ENCODE measurements at regions not wholly inside any gene's neighbourhood (a gene's known extent, or its start where the extent isn't known, plus 50 kb on each side); places are given as distances from the start of the nearest gene placed in this dataset.

GRCh38 chr1:175894581-175894980 lies 151.2 kb upstream of the TNR start:
- no peak overlapping the region for H3K4me3 ChIP-seq (ENCODE audit: low read depth, low read length)
- no peak for TF ChIP-seq MYC (IDR thresholded peaks at IDR 0.05; ENCODE audit: low read depth, low read length)
- no peak for DNase-seq (ENCODE audit: low read depth)

- no peak for DNase-seq (ENCODE audit: low read depth)
- TF ChIP-seq MYC (IDR thresholded peaks at IDR 0.05; ENCODE audit: low read depth, low read length), result no peak
- no peak for TF ChIP-seq CTCF (IDR thresholded peaks at IDR 0.05; ENCODE audit: low read depth, low read length)
- no peak overlapping the region for H3K4me3 ChIP-seq (ENCODE audit: low read depth, low read length)
Measured at GRCh38 chr1:175893192-175893591, 149.8 kb upstream of the TNR start.

- no peak for TF ChIP-seq MAX (IDR thresholded peaks at IDR 0.05; ENCODE audit: low read depth, low read length)
- no peak for TF ChIP-seq MYC (IDR thresholded peaks at IDR 0.05; ENCODE audit: low read depth, low read length)
- no peak for TF ChIP-seq CTCF (IDR thresholded peaks at IDR 0.05; ENCODE audit: low read depth, low read length)
- TF ChIP-seq POLR2A (IDR thresholded peaks at IDR 0.05; ENCODE audit: extremely low read depth, insufficient read length), result no peak
- no peak for DNase-seq (ENCODE audit: low read depth)
- H3K4me3 ChIP-seq (ENCODE audit: low read depth, low read length), result no peak overlapping the region
Measured at GRCh38 chr1:175892686-175893085, 149.3 kb upstream of the TNR start.

- TF ChIP-seq MYC (IDR thresholded peaks at IDR 0.05; ENCODE audit: low read depth, low read length) (no peak), CTCF (IDR thresholded peaks at IDR 0.05; ENCODE audit: low read depth, low read length) (no peak), MAX (IDR thresholded peaks at IDR 0.05; ENCODE audit: low read depth, low read length) (no peak), POLR2A (IDR thresholded peaks at IDR 0.05; ENCODE audit: extremely low read depth, insufficient read length) (no peak)
- DNase-seq (ENCODE audit: low read depth), result no peak
- H3K4me3 ChIP-seq (ENCODE audit: low read depth, low read length), result no peak overlapping the region
Measured at GRCh38 chr1:175891783-175892309, 148.5 kb upstream of the TNR start.

- no peak for DNase-seq (ENCODE audit: low read depth)
- no peak for TF ChIP-seq MAX (IDR thresholded peaks at IDR 0.05; ENCODE audit: low read depth, low read length)
- TF ChIP-seq MYC (IDR thresholded peaks at IDR 0.05; ENCODE audit: low read depth, low read length), result no peak
- no peak for TF ChIP-seq CTCF (IDR thresholded peaks at IDR 0.05; ENCODE audit: low read depth, low read length)
- TF ChIP-seq POLR2A (IDR thresholded peaks at IDR 0.05; ENCODE audit: extremely low read depth, insufficient read length), result no peak
- no peak overlapping the region for H3K4me3 ChIP-seq (ENCODE audit: low read depth, low read length)
Measured at GRCh38 chr1:175890958-175891357, 147.6 kb upstream of the TNR start.

GRCh38 chr1:175889848-175890247 lies 146.5 kb upstream of the TNR start:
- TF ChIP-seq MYC (IDR thresholded peaks at IDR 0.05; ENCODE audit: low read depth, low read length), result no peak
- TF ChIP-seq CTCF (IDR thresholded peaks at IDR 0.05; ENCODE audit: low read depth, low read length), result no peak
- TF ChIP-seq MAX (IDR thresholded peaks at IDR 0.05; ENCODE audit: low read depth, low read length), result no peak
- no peak for TF ChIP-seq POLR2A (IDR thresholded peaks at IDR 0.05; ENCODE audit: extremely low read depth, insufficient read length)
- no peak overlapping the region for H3K4me3 ChIP-seq (ENCODE audit: low read depth, low read length)
- no peak for DNase-seq (ENCODE audit: low read depth)

All from NB4 (cell line).